ENCODE measurements at regions not wholly inside any gene's neighbourhood (a gene's known extent, or its start where the extent isn't known, plus 50 kb on each side); places are given as distances from the start of the nearest gene placed in this dataset.

DNA sequence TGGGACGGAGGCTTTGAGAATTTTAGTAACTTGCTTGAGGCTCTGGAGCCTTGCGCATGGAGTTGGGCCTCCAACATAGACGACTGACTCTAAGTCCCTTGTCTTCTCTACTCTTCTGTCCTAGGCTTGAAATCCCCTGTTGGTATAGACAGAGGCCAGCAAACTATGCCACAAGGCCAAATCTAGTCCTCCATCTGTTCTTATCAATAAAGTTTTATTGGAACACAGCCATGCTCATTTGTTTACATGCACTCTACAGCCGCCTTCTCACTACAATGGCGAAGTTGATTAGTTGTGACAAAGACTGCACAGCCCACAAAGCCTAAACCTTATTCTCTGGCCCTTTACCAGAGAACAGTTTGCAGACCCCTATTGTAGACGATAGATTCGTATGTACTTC, 174.1 kb upstream of the ZFP64 start:
- Histone ChIP-seq H3K9me3 (ENCODE audit: insufficient read depth, low read depth) (no peaks in the 10 kb centered on the region), H3K9me2 (ENCODE audit: insufficient read depth) (no peaks in the 10 kb centered on the region), H3F3A (ENCODE audit: insufficient read depth, low read depth) (no peaks in the 10 kb centered on the region), H2AFZ (no peak overlapping the region), H3K27me3 (ENCODE audit: insufficient read depth, low read depth) (no peaks in the 10 kb centered on the region), H3K4me3 (no peak overlapping the region), H3K4me2 (no peak overlapping the region), H3K4me1 (replicated peaks; ENCODE audit: insufficient read depth) (no peaks in the 10 kb centered on the region), H3K36me3 (ENCODE audit: low read depth) (no peaks in the 10 kb centered on the region), H3K79me2 (ENCODE audit: low read depth) (no peaks in the 10 kb centered on the region), H3K27ac (no peak overlapping the region), H4K20me1 (ENCODE audit: insufficient read depth) (no peaks in the 10 kb centered on the region)
- TF ChIP-seq EZH2 (IDR thresholded peaks at IDR 0.05; ENCODE audit: low read depth), result no peak
- TF ChIP-seq, protein P1, sequence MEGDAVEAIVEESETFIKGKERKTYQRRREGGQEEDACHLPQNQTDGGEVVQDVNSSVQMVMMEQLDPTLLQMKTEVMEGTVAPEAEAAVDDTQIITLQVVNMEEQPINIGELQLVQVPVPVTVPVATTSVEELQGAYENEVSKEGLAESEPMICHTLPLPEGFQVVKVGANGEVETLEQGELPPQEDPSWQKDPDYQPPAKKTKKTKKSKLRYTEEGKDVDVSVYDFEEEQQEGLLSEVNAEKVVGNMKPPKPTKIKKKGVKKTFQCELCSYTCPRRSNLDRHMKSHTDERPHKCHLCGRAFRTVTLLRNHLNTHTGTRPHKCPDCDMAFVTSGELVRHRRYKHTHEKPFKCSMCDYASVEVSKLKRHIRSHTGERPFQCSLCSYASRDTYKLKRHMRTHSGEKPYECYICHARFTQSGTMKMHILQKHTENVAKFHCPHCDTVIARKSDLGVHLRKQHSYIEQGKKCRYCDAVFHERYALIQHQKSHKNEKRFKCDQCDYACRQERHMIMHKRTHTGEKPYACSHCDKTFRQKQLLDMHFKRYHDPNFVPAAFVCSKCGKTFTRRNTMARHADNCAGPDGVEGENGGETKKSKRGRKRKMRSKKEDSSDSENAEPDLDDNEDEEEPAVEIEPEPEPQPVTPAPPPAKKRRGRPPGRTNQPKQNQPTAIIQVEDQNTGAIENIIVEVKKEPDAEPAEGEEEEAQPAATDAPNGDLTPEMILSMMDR (conservative IDR thresholded peaks at IDR 0.05), result no peak
- DNase-seq, result no peak
- intact Hi-C loops (cut with micrococcal nuclease; ENCODE audit: unreplicated experiment), result no loop called here
- ChIA-PET POLR2A (ENCODE audit: unreplicated experiment) (no interaction called here), CTCF (no interaction called here)
- BruUV-seq (replicated peaks), result no TSS peak

DNA sequence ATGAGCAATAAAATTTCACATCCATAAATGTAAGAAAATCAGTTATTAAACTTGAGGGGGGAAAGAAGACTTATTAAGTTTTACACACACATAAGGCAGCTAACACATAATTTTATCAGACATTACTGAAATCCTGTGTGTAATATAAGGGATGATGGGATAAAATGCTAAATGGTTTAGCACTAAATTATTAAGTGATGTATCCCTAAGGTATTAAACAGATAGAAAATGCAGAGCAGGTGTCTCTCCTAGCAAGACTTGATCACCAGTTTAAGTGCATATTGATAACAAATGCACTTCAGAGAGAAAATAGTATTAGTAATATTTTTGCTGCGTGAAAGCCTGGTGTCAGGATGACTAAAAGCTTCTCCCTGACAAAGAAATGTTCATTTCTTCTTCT, 172.8 kb upstream of the ZFP64 start:
- BruUV-seq (replicated peaks), result no TSS peak
- Histone ChIP-seq H3K9me3 (ENCODE audit: insufficient read depth, low read depth) (no peaks in the 10 kb centered on the region), H3K9me2 (ENCODE audit: insufficient read depth) (no peaks in the 10 kb centered on the region), H3K27me3 (ENCODE audit: insufficient read depth, low read depth) (no peaks in the 10 kb centered on the region), H3K4me1 (replicated peaks; ENCODE audit: insufficient read depth) (no peaks in the 10 kb centered on the region), H4K20me1 (ENCODE audit: insufficient read depth) (no peaks in the 10 kb centered on the region), H3K27ac (no peak overlapping the region), H2AFZ (no peak overlapping the region), H3K36me3 (ENCODE audit: low read depth) (no peaks in the 10 kb centered on the region), H3F3A (ENCODE audit: insufficient read depth, low read depth) (no peaks in the 10 kb centered on the region), H3K4me2 (no peak overlapping the region), H3K4me3 (no peak overlapping the region), H3K79me2 (ENCODE audit: low read depth) (no peaks in the 10 kb centered on the region)
- CTCF ChIA-PET, result no interaction called here
- intact Hi-C loops (cut with micrococcal nuclease; ENCODE audit: unreplicated experiment), result no loop called here
- POLR2A ChIA-PET (ENCODE audit: unreplicated experiment), result no interaction called here
- DNase-seq, result no peak
- TF ChIP-seq, protein P1 (conservative IDR thresholded peaks at IDR 0.05), result no peak
- no peak for TF ChIP-seq EZH2 (IDR thresholded peaks at IDR 0.05; ENCODE audit: low read depth)

DNA sequence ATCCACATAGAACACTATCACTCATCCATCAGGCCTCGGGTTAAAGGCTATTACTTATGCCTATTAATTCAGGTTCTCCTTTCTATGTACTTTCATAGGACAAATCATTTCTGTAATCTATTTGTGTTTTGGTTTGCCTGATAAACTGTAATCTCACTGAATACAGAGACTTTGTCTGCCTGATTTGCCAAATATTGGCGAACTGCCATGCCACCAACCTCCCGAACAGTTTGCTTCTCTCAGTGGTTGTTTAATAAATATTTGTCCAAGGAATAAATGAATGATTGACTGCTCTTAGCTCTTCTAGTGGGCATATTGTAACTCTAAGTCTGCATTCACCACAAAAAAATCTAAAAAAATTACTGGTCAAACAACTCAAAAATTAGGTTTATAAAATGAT, 170.1 kb upstream of the ZFP64 start:
- Histone ChIP-seq H3K4me1 (replicated peaks; ENCODE audit: insufficient read depth) (no peaks in the 10 kb centered on the region), H4K20me1 (ENCODE audit: insufficient read depth) (no peaks in the 10 kb centered on the region), H3K79me2 (ENCODE audit: low read depth) (no peaks in the 10 kb centered on the region), H2AFZ (no peak overlapping the region), H3K9me3 (ENCODE audit: insufficient read depth, low read depth) (no peaks in the 10 kb centered on the region), H3K36me3 (ENCODE audit: low read depth) (no peaks in the 10 kb centered on the region), H3K27ac (no peak overlapping the region), H3K27me3 (ENCODE audit: insufficient read depth, low read depth) (no peaks in the 10 kb centered on the region), H3K9me2 (ENCODE audit: insufficient read depth) (no peaks in the 10 kb centered on the region), H3F3A (ENCODE audit: insufficient read depth, low read depth) (no peaks in the 10 kb centered on the region), H3K4me3 (no peak overlapping the region), H3K4me2 (no peak overlapping the region)
- intact Hi-C loops (cut with micrococcal nuclease; ENCODE audit: unreplicated experiment), result no loop called here
- ChIA-PET POLR2A (ENCODE audit: unreplicated experiment) (no interaction called here), CTCF (no interaction called here)
- no peak for TF ChIP-seq EZH2 (IDR thresholded peaks at IDR 0.05; ENCODE audit: low read depth)
- TF ChIP-seq, protein P1 (conservative IDR thresholded peaks at IDR 0.05), result no peak
- no peak for DNase-seq
- no TSS peak for BruUV-seq (replicated peaks)

Data from PC-9 (cell line).